Sigmoid colon (tissue), 4 donors: ENCODE measurements at regions not wholly inside any gene's neighbourhood (a gene's known extent, or its start where the extent isn't known, plus 50 kb on each side); places are given as distances from the start of the nearest gene placed in this dataset.

Source experiments
- EP300 ChIP-seq, 4 donors: sonication (generic); formaldehyde crosslinking; IDR thresholded peaks; one replicate each; pipeline ENCODE4 v1.6.1; 2017; ENCODE audit warnings: antibody characterized with exemption in 4 of 4
- TF ChIP-seq, protein P1 (sequence below), 4 experiments: fragments of 450-650 bp in 3 of 4; fragments of 200-600 bp in 1 of 4; IDR thresholded peaks; one replicate each; pipeline ENCODE4 v1.5.1; 2016 to 2019; ENCODE audit warnings: antibody characterized with exemption in 4 of 4, mild to moderate bottlenecking in 3 of 4, moderate library complexity in 2 of 4

DNA sequence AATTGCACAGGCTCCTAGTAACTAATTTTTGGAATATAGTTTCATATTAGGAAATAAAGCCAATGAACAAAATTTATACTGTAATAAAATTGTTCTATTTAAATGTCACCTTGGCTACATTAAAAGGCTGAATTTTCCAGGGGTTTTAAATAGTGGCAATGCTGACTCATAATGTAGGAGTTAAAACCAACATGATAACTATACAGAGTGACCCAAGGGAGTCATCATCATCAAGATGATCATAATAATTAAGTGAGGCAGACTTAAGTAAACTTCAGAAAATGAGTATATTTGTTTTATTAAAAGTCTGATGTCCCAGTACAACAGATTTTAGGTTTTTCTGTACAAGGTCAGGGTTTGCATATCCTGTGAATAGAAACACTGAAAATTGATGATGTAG is 183.4 kb downstream of the PLPPR4 start:
- TF ChIP-seq, protein P1, sequence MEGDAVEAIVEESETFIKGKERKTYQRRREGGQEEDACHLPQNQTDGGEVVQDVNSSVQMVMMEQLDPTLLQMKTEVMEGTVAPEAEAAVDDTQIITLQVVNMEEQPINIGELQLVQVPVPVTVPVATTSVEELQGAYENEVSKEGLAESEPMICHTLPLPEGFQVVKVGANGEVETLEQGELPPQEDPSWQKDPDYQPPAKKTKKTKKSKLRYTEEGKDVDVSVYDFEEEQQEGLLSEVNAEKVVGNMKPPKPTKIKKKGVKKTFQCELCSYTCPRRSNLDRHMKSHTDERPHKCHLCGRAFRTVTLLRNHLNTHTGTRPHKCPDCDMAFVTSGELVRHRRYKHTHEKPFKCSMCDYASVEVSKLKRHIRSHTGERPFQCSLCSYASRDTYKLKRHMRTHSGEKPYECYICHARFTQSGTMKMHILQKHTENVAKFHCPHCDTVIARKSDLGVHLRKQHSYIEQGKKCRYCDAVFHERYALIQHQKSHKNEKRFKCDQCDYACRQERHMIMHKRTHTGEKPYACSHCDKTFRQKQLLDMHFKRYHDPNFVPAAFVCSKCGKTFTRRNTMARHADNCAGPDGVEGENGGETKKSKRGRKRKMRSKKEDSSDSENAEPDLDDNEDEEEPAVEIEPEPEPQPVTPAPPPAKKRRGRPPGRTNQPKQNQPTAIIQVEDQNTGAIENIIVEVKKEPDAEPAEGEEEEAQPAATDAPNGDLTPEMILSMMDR (IDR thresholded peaks at IDR 0.05), result no peak
- TF ChIP-seq EP300 (IDR thresholded peaks at IDR 0.05), result no peak
